HG02759 (cell line): ENCODE measurements at regions not wholly inside any gene's neighbourhood (a gene's known extent, or its start where the extent isn't known, plus 50 kb on each side); places are given as distances from the start of the nearest gene placed in this dataset.
"Not testable (repeated sequence)": the region's sequence is repeated elsewhere in the genome, so short reads cannot be mapped to it uniquely, and the experiment has no call there.

Experiments
- ATAC-seq: cut with Tn5 transposase; IDR thresholded peaks from one replicate; pipeline ENCODE4 v1.9.1; 2021; ENCODE audit warnings: mild to moderate bottlenecking, moderate library complexity; ENCODE audit not compliant: unreplicated experiment

DNA sequence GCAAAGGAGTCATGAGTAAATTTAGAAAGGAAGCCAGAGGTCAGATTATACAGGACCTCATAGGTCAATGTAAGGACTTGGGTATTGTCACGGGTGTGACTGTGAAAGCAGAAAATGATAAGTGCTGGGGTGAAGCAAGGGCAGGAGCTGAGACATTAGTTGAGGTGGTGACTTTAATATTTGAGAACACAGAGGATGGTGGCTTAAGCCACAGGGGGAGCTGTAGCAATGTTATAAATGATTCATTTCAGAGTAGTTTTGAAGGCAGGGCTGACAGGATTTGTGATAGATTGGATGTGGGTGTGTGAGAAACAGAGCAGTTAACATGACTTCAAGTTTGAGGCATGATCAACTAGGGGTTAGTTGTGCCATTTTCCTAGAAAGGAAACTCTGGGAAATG is 659.9 kb downstream of the EPM2A start:
- ATAC-seq: no peak

DNA sequence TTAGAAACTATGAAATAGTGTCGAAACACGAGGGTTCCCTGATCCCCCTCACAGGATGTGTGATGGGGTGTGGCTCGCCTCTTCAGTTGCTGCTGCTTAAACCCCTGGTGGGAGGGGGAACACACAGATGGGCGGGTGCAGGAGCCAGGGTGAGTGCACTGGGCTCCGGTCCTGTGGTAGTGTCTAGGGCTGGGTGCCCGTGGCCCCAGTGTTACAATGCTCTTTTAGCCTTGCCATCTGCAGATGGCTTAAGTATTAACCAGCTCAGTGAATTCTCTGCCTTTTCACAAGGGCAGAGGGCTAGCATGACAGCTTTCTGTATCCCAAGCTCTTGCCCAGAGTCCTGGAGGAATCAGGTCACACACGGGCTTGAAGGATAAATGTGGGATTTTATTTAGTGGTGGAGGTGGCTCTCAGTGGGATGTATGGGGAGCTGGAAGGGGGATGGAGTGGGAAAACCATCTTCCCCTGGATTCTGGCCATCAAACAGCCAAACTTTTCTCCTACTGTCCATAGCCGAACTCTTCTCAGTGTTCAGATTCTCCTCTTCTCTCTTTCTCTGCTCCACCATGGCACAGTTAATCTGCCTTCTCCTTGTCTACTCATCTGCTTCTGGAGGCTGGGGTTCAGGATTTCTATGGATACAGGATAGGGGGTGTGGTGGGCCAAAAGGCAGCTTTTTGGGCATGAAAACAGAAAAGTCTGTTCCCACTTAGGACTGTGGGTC is 659.0 kb downstream of the EPM2A start:
- no peak for ATAC-seq

DNA sequence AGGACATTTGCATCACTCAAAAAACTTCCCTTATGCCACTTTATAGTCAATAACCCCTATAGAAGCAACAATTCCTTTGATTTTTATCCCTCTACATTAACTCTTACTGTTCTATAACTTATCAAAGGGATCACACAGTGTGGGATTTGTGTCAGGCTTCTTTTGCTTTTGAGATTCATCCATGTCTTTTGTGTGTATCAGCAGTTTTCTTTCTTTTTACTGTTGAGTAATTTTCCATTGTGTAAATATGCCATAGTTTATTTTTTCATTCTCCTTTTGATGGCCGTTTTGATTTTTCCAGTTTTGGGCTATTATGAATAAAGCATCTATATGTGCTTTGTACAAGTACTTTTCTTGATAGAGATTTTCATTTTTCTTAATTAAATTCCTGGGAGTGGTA is 657.9 kb downstream of the EPM2A start:
- no peak for ATAC-seq

DNA sequence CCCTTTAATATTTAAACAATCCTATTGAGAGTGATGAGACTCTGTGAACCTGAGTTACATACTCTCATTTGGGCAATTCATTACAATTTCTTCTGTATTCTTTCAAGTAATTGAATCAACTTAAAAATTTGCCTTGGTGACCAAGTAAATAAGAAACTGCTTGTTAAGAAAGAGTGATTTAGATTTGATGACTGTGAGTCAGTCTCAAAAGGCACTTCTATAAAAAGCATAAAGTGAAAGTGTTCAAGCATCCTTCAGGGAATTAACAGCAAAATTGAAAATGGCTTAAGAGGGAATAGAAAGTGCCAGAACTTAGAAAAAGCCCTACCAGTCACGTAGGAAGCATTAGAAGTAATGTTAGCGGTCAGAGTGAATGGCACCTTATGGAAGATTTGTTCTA is 654.7 kb downstream of the EPM2A start:
- ATAC-seq: no peak

DNA sequence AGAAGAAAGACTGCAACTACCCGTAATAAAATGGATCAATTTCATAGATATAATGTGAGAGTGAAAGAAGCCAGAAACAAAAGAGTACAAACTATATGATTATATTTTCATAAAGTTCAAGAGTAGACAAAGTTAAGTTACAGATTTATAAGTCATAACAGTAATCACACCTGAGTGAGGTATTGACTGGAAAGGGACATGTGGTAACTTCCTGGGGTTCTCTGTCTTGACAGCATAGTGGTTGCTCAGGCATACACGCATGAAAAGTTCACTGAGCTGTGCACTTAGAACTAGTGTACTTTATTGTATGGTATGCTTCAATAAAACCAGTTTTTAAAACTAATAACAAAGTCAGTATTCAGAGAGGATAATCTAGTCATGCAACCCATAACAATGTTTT is 653.6 kb downstream of the EPM2A start:
- ATAC-seq: no peak

DNA sequence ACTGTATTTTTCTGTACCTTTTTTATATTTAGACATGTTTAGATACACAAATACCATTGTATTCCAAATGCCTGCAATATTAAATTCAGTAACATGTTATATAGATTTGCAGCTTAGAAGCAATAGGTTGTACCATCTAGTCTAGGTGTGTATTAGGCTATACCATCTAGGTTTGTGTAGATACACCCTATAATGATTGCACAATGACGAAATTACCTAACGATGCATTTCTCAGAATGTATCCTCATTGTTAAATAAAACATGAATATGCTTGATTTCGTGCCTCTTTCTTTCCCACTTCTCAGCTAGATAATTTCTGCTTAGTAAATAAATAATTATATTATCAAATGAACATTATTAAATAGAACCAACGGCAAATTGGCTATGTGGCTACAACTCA is 653.0 kb downstream of the EPM2A start:
- ATAC-seq: no peak

DNA sequence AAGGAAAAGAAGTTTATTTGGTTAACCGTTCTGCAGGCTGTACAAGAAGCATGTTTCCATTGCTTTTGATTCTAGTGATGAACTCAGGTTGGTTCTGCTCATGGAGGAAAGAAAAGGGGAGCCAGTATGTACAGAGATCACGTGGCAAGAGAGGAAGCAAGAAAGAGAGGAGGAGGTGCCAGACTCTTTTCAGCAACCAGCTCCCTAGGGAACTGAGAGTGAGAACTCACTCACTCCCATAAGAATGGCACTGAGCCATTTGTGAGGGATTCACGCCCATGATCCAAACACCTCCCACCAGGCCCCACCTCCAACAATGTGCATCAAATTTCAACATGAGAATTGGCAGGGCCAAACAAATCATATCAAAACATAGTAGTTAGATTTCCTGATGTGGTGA is 649.1 kb downstream of the EPM2A start:
- ATAC-seq: no peak

DNA sequence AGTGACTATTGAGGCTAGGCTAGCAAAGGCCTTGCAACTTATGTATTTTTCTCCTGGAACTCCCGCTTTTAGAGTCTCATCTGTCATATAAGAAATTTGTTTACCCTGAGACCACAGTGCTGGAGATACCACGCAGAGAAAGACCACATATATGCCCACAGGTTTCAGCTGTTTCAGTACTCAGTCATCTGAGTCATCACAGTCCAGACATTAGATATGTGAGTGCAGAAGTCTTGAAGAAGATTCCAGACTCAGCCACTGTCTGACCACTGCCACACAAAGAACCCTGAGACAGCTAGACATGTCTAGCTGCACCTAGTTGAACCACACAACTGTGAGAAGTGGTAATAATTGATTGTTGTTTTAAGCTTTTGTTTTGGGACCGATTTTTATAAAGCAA is 648.3 kb downstream of the EPM2A start:
- ATAC-seq: no peak

DNA sequence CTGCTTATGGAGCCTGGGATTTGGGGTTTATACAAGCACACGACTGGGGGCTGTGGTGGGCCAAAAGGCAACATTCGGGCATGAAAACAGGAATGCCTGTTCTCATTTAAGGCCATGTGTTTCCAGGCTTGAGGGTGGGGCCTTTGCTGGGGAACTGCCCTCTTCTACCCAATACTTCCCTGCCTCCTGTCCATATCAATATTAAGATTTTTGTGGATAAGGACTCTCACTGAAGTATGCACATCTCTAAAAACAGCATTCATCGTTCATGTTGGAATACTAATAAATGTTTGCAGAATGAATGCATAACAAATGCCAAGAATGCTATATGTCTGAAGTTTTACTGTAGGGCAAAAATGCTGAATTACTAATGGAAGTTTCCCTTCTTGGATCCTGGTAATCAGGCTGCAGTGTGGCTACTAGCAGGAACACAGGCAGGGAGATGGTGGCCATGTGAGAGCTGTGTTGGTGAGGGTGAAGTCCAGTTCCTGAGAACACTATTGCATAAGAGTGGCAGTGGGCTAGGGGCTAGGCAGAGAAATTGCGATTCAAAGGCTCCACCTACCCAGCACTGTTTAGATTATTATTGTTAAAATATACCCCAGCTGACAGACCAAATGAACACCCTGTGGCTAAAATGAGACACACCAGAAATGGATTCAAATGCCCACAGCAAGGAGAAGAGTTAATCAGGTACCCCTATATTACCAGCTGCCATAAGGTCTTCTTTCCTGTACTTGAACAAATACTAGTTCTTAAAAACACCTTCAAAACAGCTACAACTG is 644.3 kb downstream of the EPM2A start:
- no peak for ATAC-seq

DNA sequence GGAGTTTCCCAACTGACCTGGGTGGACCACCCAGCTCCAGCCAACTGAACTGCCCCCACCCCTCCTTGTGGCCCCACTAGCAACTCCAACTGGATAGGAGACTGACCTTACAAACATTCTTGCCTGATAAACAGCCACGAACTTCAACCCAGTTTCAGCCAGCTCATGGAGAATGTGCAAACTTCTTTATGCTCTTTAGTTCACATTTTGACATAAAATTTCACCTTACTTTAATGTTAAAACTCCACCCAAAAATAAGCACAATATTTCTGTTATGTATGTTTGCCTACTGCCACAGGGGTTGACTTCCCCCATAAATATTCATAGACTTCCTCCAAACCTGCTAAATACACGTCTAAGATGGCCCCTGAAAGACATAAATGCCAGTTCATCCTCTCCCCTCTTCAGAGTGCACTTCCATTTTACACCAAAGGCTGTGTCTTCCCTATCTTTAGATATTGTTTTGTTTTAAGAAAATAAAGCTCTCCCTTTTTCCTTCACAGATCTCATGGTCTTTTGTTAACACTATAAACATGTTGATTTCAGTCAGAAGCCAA is 643.7 kb downstream of the EPM2A start:
- ATAC-seq: no peak

DNA sequence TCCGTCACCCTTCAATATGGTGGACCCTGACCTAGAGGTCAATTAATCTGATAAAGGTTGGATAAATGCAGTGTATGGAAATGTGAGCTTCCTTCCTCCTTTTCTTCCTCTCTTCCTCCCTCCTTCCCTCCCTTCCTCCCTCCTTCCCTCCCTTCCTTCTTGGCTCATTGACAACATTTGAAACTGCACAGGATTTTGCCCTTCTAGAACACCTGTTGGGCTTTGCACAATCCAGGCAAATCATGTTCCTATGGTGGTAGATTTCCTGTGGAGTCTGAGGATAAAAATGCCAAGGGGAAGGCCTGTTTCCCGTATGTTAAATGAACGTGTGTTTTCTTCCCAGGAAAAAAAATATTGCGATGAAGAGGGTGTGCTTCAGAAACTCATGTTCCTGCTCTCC is 642.8 kb downstream of the EPM2A start:
- no peak for ATAC-seq

DNA sequence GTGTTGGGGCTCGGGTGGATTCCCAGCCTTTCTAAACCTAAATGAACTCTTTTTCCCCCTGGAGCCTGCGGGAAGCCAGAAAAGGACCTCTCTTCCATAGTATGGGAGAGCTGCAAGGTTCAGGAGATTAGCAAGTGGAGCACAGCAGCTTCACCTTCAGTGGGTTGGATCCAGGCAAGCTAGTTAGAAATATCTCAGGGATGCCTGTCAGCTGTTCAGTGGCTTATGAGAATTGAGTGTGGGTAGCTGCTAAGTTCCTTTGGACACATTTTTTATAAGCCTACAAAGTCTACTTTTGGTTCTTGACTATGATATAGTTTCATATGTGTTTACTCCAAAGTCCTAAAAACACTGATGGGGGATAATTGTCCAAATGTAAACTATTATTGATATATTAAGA is 642.1 kb downstream of the EPM2A start:
- ATAC-seq: no peak

DNA sequence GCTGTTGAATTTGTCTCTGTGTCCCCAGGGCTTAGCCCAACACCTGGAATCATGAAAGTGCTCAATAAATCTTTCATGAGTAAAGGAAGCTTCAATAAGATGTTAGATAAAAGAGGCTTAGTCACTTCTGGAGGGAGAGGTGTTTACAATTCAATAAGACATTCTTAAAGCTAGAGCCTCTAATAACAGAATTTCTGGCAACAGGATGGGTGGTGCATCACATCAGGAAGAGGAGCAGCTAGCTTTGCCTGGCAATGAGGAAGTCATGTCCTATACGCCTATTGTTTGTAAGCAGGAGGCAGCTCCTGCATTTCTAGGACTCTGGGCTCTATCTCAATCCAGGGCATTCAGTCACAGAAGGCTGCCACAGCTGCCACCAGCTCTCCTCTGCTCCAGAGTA is 638.5 kb downstream of the EPM2A start:
- no peak for ATAC-seq

DNA sequence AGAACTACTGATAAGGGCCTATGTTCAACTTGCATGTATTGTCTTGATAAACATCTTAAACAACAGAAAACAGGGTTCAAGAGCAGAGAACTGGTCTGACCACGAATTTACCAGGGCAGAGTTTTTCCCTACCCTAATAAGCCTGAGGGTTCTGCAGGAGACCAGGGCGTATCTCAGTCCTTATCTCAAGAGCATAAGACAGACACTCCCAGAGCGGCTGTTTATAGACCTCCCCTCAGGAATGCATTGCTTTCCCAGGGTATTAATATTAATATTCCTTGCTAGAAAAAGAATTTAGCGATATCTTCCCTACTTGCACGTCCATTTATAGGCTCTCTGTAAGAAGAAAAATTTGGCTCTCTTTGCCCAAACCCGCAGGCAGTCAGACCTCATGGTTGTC is 637.2 kb downstream of the EPM2A start:
- not testable (repeated sequence) for ATAC-seq

DNA sequence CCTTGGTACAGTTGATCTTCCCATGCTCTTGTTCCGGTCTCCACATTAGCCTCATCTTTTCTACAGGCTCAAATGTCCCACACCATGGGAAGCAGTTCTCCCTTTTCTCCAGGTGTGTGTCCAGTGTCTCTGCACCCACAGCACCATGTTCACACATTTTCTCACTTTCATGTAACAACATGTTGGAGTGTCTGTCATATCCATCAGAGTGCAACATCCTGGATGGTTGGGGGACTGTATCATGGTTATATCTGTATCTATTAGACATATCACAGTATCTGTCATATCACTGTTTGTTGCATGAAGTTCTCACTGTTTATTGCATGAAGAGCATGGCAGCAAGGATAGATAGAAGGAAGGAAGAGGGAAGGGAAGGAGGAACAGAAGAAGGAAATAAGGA is 635.6 kb downstream of the EPM2A start:
- ATAC-seq: no peak

DNA sequence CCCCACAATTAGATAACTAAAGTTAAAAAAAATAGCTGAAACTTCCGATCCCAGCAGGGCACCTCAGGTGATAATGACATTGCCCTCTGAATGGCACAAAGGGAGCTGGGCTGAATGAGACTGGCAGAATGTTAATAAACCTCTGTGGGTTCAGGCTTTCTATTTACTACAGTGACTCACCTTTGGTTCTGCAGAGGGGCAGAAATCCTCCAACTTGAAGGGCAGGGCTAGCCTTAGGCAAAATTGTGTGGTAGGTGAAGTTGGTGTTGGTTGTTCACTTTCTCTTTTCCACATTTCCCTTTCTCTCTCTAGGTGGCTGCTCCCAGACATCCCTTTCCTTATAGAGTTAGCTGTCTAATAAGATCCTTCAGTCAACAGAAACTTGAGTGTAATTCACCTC is 625.2 kb downstream of the EPM2A start:
- no peak for ATAC-seq

DNA sequence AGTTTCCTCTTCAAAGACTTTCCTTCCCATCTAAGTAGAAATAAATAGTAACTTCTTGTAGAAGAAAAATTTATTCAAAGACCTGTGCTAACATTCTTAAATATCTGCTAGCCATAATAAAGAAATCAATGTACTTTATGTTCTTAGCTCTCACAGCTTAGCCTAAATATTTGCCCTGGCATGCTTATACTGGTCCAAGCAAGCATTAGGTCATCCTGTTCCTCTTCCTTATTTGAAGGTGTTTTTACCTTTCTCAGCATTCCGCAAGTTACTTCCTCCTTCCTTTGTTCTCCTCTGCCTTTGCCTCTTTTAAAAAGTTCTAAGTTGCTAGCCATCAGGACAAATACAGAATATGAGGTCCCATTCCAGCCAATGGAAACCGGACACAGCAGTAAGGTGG is 623.9 kb downstream of the EPM2A start:
- ATAC-seq: not testable (repeated sequence)

DNA sequence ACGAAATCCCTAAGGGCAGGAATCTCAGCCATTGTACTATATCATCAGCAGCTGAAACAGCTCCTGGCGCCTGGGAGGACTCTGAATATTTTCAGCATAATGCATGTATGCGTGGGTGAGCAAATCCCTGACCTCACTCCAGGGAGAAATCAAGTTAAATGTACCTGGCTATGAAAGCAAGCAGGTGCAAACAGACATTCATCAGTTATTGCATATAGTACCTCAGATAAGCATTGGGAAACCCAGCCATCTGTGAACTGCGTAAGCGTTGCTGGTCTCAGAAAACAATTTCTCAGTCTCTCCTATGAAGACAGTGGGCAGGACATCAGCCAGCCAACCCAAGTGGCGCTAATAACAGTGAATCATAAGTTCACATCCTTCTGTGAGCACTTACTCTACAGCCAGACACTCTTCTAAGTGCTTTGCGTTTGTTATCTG is 622.6 kb downstream of the EPM2A start:
- no peak for ATAC-seq

DNA sequence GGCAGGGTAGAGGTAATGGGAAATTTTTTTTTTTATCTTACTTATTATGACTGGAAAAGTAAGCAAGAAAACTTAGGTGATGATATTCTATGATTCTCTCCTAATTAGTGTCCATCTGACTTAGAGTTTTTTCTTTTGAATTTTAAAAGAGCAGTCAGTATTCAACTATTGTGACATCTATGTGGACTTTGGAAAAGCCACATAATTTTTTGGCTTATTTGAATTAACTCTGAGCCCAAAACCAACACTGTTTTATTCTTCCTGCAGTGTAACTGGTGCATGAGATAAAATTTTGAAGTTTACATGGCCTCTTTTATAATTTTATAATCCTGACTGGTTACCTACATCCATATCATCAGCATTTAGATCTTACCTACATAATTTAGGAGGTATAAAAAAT is 619.7 kb downstream of the EPM2A start:
- no peak for ATAC-seq

DNA sequence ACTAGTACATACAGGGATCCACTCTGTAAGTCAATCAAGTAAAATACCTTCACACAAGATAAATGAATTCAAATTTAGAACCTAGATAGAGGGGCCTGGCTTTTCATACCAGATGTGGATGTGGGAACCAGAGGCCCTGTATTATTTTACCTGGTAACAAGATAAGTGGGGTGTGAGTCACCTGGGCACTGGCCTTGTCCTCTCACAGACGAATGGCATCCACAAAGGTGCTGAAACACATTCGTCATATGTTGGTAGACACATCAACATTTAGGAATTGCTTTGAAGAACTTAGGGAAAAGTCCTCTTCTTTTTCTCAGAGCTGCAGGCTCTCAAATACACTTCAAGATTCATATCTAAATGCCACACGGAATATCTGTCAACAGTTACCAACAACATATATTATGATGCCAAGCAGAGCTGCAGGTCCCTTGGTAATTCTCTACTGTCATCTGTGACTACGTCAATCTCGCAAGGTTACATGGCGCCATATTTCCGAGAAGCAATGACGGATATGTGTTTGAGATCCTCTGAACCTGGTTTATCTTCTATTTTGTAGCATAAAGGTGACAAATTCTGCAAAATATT is 618.6 kb downstream of the EPM2A start:
- ATAC-seq: no peak

DNA sequence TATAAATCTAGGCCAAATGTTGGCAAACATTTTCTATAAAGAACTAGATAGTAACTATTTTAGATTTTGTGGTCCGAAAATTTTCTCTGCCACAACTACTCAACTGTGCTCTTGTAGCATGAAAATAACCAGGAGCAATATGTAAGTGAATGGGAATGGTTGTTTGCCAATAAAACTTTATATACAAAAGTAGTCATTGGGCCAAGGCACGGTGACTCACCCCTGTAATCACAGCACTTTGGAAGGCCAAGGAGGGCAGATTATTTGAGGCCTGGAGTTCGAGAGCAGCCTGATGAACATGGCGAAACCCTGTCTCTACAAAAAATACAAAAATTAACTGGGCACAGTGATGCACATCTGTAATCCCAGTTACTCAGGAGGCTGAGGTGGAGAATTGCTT is 617.1 kb downstream of the EPM2A start:
- no peak for ATAC-seq

DNA sequence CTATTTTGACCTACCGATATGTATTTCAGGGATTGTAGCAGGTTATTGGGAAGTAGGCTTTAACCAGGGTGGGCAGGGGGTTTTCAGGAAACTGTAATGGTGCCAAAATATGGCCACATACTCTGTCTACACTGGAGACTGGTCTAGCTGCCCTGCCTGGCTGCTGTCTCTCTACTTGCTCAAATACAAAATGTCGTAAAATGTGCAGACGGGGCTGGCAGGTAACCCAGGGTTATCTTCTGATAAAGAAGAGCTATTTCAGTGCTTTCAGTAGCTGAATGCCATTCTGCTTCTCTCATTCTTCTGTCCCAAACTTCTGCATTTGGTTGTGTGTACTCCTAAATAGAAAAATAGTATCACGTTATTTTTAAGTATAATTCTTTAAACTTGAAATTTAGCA is 616.2 kb downstream of the EPM2A start:
- ATAC-seq: no peak
